ENCODE measurements at regions not wholly inside any gene's neighbourhood (a gene's known extent, or its start where the extent isn't known, plus 50 kb on each side); places are given as distances from the start of the nearest gene placed in this dataset.

- DNase-seq (ENCODE audit: low read depth, low spot score), result no peak
Measured at GRCh38 chr9:38286357-38286756, 106.1 kb upstream of the ALDH1B1 start.

- no peak for DNase-seq (ENCODE audit: low read depth, low spot score)
Measured at GRCh38 chr9:38285236-38285635, 107.3 kb upstream of the ALDH1B1 start.

- DNase-seq (ENCODE audit: low read depth, low spot score), result no peak
Measured at GRCh38 chr9:38284588-38285051, 107.9 kb upstream of the ALDH1B1 start.

GRCh38 chr9:38284039-38284575 lies 108.4 kb upstream of the ALDH1B1 start:
- no peak for DNase-seq (ENCODE audit: low read depth, low spot score)

- no peak for DNase-seq (ENCODE audit: low read depth, low spot score)
Measured at GRCh38 chr9:38282756-38283155, 109.7 kb upstream of the ALDH1B1 start.

- DNase-seq (ENCODE audit: low read depth, low spot score), result no peak
Measured at GRCh38 chr9:38281917-38282316, 110.6 kb upstream of the ALDH1B1 start.

- DNase-seq (ENCODE audit: low read depth, low spot score), result no peak
Measured at GRCh38 chr9:38281196-38281595, 111.3 kb upstream of the ALDH1B1 start.

DNA sequence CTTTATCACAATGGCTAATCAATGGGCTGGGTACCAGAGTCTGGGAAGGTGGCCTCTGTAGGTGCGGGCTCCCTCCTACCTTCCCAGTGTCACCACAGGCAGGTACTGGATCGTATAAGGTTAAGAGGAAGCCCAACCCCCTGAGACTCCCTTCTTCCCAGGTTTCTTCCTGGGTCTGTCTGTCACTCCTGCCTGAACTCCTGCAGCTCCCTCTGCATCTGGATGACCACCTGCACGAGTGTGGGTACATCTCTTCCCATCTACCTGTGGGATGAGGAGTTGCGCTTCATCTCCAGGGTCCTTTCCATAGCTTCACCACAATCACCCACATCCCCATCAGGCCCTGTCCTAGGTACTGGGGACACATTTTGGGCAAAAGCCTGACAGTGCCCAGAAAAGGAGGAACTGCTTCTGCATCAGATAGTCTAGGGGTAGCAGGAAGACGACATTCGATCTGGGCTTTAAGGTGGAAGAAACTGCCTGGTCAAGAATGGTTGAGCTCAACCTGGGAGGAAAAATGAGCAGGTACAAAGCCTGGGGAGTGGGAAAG lies 112.2 kb upstream of the ALDH1B1 start:
- no peak for DNase-seq (ENCODE audit: low read depth, low spot score)

DNA sequence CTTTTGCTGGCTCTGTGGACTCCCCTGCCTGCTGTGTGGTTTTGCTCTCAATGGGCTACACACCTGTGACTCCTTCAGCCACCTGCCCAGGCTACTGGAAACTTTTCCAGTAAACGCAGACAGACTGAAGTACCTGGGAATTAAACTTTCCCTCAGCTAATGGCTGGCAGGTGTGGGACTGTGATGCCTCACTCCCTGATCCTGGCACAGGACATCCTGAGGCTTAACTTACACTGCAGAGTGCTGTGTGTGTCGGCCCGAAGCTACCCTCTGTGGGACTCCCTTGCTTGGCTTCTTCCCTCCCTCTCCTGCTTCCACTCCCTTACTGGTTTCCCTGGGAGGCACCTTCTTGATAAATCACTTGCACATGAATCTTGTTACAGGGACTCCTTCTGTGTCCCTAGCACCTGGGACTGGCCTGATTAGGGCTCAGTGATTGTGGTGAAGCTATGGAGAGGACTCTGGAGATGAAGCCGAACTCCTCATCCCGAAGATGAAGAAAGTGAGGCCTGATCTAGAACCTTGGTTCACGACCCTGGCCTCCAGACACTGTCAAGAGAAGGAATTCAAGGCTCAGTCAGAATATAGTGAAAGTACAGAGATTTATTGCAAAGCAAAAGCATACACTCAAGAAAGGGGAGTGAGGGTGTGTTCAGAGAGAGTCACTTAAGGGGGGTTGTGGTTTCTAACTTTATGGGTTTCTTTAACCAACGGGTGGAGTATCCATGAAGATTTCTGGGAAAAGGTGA lies 113.4 kb upstream of the ALDH1B1 start:
- DNase-seq (ENCODE audit: low read depth, low spot score), result no peak

DNA sequence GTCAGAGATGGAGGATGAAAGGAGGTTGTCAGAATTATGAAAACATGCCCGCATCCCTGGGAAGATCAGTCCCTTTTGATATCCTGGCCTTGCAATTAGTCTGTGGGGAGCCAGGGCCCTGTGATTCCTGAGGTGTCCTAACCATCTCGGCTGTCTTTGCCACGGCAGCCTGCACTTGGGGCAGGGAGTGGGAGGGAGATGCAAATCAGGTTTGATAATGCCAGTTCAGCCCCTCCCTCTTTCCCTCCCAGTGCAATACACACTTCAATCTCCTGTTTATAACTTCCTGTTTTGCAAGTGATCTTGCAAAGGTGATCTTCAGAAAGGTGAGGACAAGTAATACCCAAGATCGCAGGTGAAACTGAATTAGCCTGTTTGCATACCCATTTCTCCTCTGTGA lies 114.0 kb upstream of the ALDH1B1 start:
- no peak for DNase-seq (ENCODE audit: low read depth, low spot score)

GRCh38 chr9:38277601-38278200 lies 114.8 kb upstream of the ALDH1B1 start:
- DNase-seq (ENCODE audit: low read depth, low spot score), result no peak

GRCh38 chr9:38276771-38277439 lies 115.6 kb upstream of the ALDH1B1 start:
- DNase-seq (ENCODE audit: low read depth, low spot score), result no peak

DNA sequence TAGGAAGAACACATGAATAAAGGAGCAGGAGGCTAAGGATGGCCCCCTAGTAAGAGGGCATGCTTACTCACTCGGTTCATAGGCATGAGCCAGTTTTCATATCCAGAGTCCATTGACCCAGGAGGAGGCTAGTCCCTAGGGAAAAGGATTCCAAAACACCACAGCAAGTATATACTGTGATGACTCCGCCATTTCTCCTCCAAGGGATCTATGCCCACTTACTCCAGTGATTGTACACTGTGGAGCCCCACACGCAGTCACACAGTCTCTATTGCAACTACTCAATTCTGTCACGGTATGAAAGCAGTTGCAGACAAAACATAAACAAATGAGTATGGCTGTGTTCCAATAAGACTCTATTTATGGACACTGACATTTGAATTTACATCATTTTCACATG lies 117.7 kb upstream of the ALDH1B1 start:
- DNase-seq (ENCODE audit: low read depth, low spot score), result no peak

DNA sequence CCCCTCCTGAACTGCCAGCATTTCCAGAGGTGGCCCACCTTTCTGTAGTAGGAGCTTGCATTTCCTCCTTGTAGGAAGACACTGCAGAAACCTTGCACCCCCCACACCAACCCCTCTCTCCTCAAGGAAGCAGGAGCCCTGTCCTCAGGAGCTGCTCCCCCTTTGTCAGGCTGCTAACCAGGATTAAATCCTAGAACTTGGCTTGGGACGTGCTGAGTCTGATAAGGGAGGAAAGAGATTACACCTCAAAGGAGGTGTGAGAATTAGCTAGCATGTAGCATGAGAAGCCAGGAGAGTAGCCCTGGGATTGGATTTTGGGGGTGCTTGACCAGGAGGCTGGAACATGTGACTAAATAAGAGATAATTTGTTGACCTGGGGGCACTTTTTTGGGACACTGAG lies 119.8 kb upstream of the ALDH1B1 start:
- DNase-seq (ENCODE audit: low read depth, low spot score), result no peak

DNA sequence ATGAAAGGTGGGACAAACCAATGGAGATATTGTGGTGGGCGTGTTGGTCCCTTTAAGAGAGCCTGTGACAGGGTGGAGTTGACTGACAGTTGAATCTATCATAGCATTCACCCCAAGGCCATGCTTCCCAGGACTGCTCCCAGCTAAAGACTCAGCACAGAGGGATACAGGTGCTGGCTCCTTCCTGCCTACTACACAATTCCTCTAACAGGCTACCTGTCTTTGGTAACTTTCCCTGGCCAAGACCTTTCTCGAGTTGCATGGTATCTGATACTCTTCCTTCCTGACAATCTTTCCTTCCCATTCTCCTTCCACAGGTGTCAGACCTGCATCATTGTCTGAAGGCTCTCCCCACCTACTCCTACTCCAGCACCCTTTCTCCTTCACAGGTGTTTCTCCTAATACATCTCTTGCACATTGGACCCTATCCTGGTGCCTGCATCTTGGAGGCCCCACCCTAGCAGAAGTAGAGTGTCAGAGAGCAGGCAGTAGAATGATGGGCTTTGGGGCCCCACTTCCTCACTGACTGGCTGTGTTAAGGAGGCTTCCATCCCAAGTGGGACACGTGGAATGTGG lies 120.7 kb upstream of the ALDH1B1 start:
- no peak for DNase-seq (ENCODE audit: low read depth, low spot score)

DNA sequence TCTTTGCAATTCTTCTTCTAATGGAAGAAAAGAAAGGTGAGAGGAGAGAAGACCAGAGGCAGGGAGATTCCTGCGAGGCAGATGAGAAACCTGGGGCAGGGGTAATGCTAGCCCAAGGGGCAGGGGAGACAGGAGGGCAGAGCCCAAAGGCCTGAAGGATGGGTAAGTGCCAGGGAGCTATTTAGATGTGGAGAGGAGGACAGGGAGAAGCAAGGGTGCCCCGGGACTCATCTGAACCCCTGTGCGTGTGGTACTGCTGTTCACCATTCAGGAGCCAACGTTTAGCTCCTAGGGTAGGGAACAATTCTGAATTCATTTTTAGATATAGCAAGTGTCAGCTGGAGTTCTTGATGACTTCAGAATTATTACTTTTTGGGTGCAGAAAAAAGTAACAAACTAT lies 122.7 kb upstream of the ALDH1B1 start:
- DNase-seq (ENCODE audit: low read depth, low spot score), result no peak

- DNase-seq (ENCODE audit: low read depth, low spot score), result no peak
Measured at GRCh38 chr9:38263532-38263931, 129.0 kb upstream of the ALDH1B1 start.

GRCh38 chr9:38259519-38260218 lies 132.8 kb upstream of the ALDH1B1 start:
- DNase-seq (ENCODE audit: low read depth, low spot score), result no peak

- no peak for DNase-seq (ENCODE audit: low read depth, low spot score)
Measured at GRCh38 chr9:38259056-38259455, 133.4 kb upstream of the ALDH1B1 start.

GRCh38 chr9:38257626-38258215 lies 134.8 kb upstream of the ALDH1B1 start:
- DNase-seq (ENCODE audit: low read depth, low spot score), result no peak

GRCh38 chr9:38256461-38256860 lies 136.0 kb upstream of the ALDH1B1 start:
- no peak for DNase-seq (ENCODE audit: low read depth, low spot score)
